IMR-90 (cell line): ENCODE measurements at regions not wholly inside any gene's neighbourhood (a gene's known extent, or its start where the extent isn't known, plus 50 kb on each side); places are given as distances from the start of the nearest gene placed in this dataset.

Source experiments
- ATAC-seq: fragments of 200-7000 bp; cut with Tn5 transposase; 2 replicates; pipeline ENCODE4 v1.9.1; 2020; ENCODE audit warnings: low read depth, mild to moderate bottlenecking, moderate library complexity
- BruUV-seq: library from RNA; stranded (reverse); fragments of 400-500 nt; replicated peaks from 2 replicates; lab custom pipeline; 2021; lab: Mats Ljungman, UMichigan
- CTCF ChIA-PET: fragments of 300-600 bp; formaldehyde crosslinking; extraction: SDS; loops from one replicate; lab custom pipeline; 2021; ENCODE audit warnings: antibody characterized with exemption; lab: Yijun Ruan, JAX
- POLR2A ChIA-PET: fragments of 300-600 bp; sonication (Branson Sonifier 250); formaldehyde crosslinking; loops from one replicate; lab custom pipeline; 2022; ENCODE audit warnings: antibody characterized with exemption; ENCODE audit not compliant: unreplicated experiment; lab: Charles Lee
- DNase-seq: peaks from one replicate; pipeline ENCODE4 v3.0.0; 2013
- H2AFZ ChIP-seq: replicated peaks from 2 replicates; pipeline ENCODE3; 2013; ENCODE audit warnings: low read length, mild to moderate bottlenecking; ENCODE audit not compliant: poor library complexity
- H2AK5ac ChIP-seq: 2 replicates; pipeline ENCODE4 v1.6.1; 2013; ENCODE audit warnings: low read depth, low read length, inconsistent platforms
- H2AK9ac ChIP-seq: replicated peaks from 2 replicates; pipeline ENCODE3; 2013; ENCODE audit warnings: mild to moderate bottlenecking, low read depth, low read length, moderate library complexity; ENCODE audit not compliant: poor library complexity
- H2BK120ac ChIP-seq: 2 replicates; pipeline ENCODE4 v1.6.1; 2013; ENCODE audit warnings: low read depth, low read length, inconsistent platforms
- H2BK15ac ChIP-seq: 3 replicates; pipeline ENCODE4 v1.6.1; 2013; ENCODE audit warnings: low read depth, low read length, inconsistent platforms
- H2BK20ac ChIP-seq: 2 replicates; pipeline ENCODE4 v1.6.1; 2013; ENCODE audit warnings: low read depth, mild to moderate bottlenecking, inconsistent platforms, low read length, moderate library complexity
- H2BK5ac ChIP-seq: 2 replicates; pipeline ENCODE4 v1.6.1; 2013; ENCODE audit warnings: mild to moderate bottlenecking, low read depth, low read length, inconsistent platforms; ENCODE audit not compliant: poor library complexity, severe bottlenecking
- H3K14ac ChIP-seq: replicated peaks from 2 replicates; pipeline ENCODE4 v1.6.1; 2013; ENCODE audit warnings: low read depth, low read length, inconsistent platforms
- H3K18ac ChIP-seq: 2 replicates; pipeline ENCODE4 v1.6.1; 2013; ENCODE audit warnings: low read depth, low read length, control low read depth
- H3K23ac ChIP-seq: 2 replicates; pipeline ENCODE4 v1.6.1; 2013; ENCODE audit warnings: low read depth, low read length, inconsistent platforms
- H3K27ac ChIP-seq: 2 replicates; pipeline ENCODE4 v1.5.1; 2013; ENCODE audit warnings: mild to moderate bottlenecking, control low read depth, low read length; ENCODE audit not compliant: insufficient read depth
- H3K27me3 ChIP-seq: 2 replicates; pipeline ENCODE4 v1.6.1; 2013; ENCODE audit warnings: low read length; ENCODE audit not compliant: control insufficient read depth, insufficient read depth
- H3K36me3 ChIP-seq: 2 replicates; pipeline ENCODE4 v1.6.1; 2013; ENCODE audit warnings: low read length, mixed read lengths; ENCODE audit not compliant: control insufficient read depth, insufficient read depth
- H3K4ac ChIP-seq: 2 replicates; pipeline ENCODE4 v1.6.1; 2013; ENCODE audit warnings: low read depth, low read length, inconsistent platforms
- H3K4me1 ChIP-seq: 2 replicates; pipeline ENCODE4 v1.6.1; 2013; ENCODE audit warnings: low read length, mixed read lengths; ENCODE audit not compliant: control insufficient read depth, insufficient read depth
- H3K4me2 ChIP-seq: 2 replicates; pipeline ENCODE4 v1.6.1; 2013; ENCODE audit warnings: low read depth, mild to moderate bottlenecking, control low read depth, low read length, moderate library complexity
- H3K4me3 ChIP-seq: 2 replicates; pipeline ENCODE4 v1.5.1; 2013; ENCODE audit warnings: low read depth, mild to moderate bottlenecking, control low read depth, low read length, moderate library complexity; ENCODE audit not compliant: insufficient read depth
- H3K56ac ChIP-seq: 2 replicates; pipeline ENCODE4 v1.6.1; 2013; ENCODE audit warnings: low read length, inconsistent platforms; ENCODE audit not compliant: insufficient read depth; ENCODE audit errors: extremely low read depth
- H3K79me1 ChIP-seq, 2 experiments: 2 replicates each; pipeline ENCODE4 v1.6.1; 2013; ENCODE audit warnings: low read length in 2 of 2, inconsistent platforms in 1 of 2, low read depth in 1 of 2
- H3K9ac ChIP-seq: 2 replicates; pipeline ENCODE4 v1.6.1; 2013; ENCODE audit warnings: low read depth, low read length, control low read depth
- H3K9me1 ChIP-seq: 2 replicates; pipeline ENCODE4 v1.6.1; 2013; ENCODE audit warnings: low read length, inconsistent platforms; ENCODE audit not compliant: insufficient read depth
- H3K9me3 ChIP-seq: 2 replicates; pipeline ENCODE4 v1.6.1; 2013; ENCODE audit warnings: low read length; ENCODE audit not compliant: control insufficient read depth, insufficient read depth
- H4K20me1 ChIP-seq: 2 replicates; pipeline ENCODE4 v1.6.1; 2013; ENCODE audit warnings: low read length, inconsistent platforms; ENCODE audit not compliant: insufficient read depth
- H4K5ac ChIP-seq: 2 replicates; pipeline ENCODE4 v1.6.1; 2013; ENCODE audit warnings: mild to moderate bottlenecking, low read depth, low read length, control low read depth
- H4K8ac ChIP-seq, 2 experiments: 2 replicates each; pipeline ENCODE4 v1.6.1; 2013; ENCODE audit warnings: low read depth in 2 of 2, low read length in 2 of 2, control low read depth in 1 of 2, inconsistent platforms in 1 of 2
- H4K91ac ChIP-seq: 2 replicates; pipeline ENCODE4 v1.6.1; 2013; ENCODE audit warnings: low read depth, low read length, inconsistent platforms; ENCODE audit not compliant: insufficient read depth
- BHLHE40 ChIP-seq: fragments of 150-350 bp; IDR thresholded peaks from 2 replicates; pipeline ENCODE4 v1.6.1; 2016; ENCODE audit warnings: mild to moderate bottlenecking, low read depth, low read length
- CEBPB ChIP-seq: IDR thresholded peaks from 2 replicates; pipeline ENCODE4 v1.6.1; 2012; ENCODE audit warnings: low read depth, low read length, improper control_type of control experiment
- CHD1 ChIP-seq: IDR thresholded peaks from 2 replicates; pipeline ENCODE4 v1.6.1; 2012; ENCODE audit warnings: low read depth, low read length, improper control_type of control experiment
- FOS ChIP-seq: fragments of 150-350 bp; IDR thresholded peaks from 2 replicates; pipeline ENCODE4 v1.6.1; 2016; ENCODE audit warnings: low read depth, low read length
- MAFK ChIP-seq: IDR thresholded peaks from 2 replicates; pipeline ENCODE4 v1.6.1; 2012; ENCODE audit warnings: low read depth, low read length, improper control_type of control experiment
- MAZ ChIP-seq: IDR thresholded peaks from 2 replicates; pipeline ENCODE4 v1.6.1; 2012; ENCODE audit warnings: low read depth, mild to moderate bottlenecking, low read length, improper control_type of control experiment, moderate library complexity, borderline replicate concordance
- MXI1 ChIP-seq: IDR thresholded peaks from 2 replicates; pipeline ENCODE4 v1.6.1; 2012; ENCODE audit warnings: low read depth, mild to moderate bottlenecking, low read length, moderate library complexity, borderline replicate concordance
- POLR2A ChIP-seq: IDR thresholded peaks from 2 replicates; pipeline ENCODE4 v1.6.1; 2012; ENCODE audit warnings: mild to moderate bottlenecking, low read depth, low read length
- RAD21 ChIP-seq: IDR thresholded peaks from 2 replicates; pipeline ENCODE4 v1.6.1; 2012; ENCODE audit warnings: low read length, improper control_type of control experiment
- RCOR1 ChIP-seq: IDR thresholded peaks from 2 replicates; pipeline ENCODE4 v1.6.1; 2012; ENCODE audit warnings: mild to moderate bottlenecking, low read length, improper control_type of control experiment; ENCODE audit not compliant: insufficient replicate concordance
- SMC3 ChIP-seq: fragments of 150-350 bp; IDR thresholded peaks from 2 replicates; pipeline ENCODE4 v1.6.1; 2016; ENCODE audit warnings: low read depth, mild to moderate bottlenecking, antibody characterized with exemption, low read length, moderate library complexity
- WGBS, 2 experiments: methylation state at CpG; one replicate each; pipeline versions ENCODE4 v1.1.5 to v1.1.7; 2013; ENCODE audit warnings: missing lambda C conversion rate in 2 of 2; ENCODE audit not compliant: insufficient read length in 1 of 2; ENCODE audit errors: extremely low coverage in 2 of 2; 5-methylcytosine and 5-hydroxymethylcytosine counted together
- dilution Hi-C: fragments of 300-500 bp; cut with HindIII; formaldehyde crosslinking; loops from one replicate; pipeline ENCODE4 v1.14.3; 2018; ENCODE audit warnings: low sequenced_read_pairs; ENCODE audit not compliant: unreplicated experiment
- in situ Hi-C: fragments of 300-500 bp; cut with MboI; formaldehyde crosslinking; loops from 3 replicates; pipeline ENCODE4 v1.14.3; 2019; ENCODE audit warnings: low sequenced_read_pairs, inconsistent platforms, mixed read lengths
- intact Hi-C: fragments of 100-400 bp; cut with micrococcal nuclease; formaldehyde crosslinking; loops from 2 replicates; pipeline ENCODE4 v1.10.0; 2022
- TF ChIP-seq, protein P1 (sequence below): conservative IDR thresholded peaks from 2 replicates; pipeline ENCODE4 v1.5.1; 2012; ENCODE audit warnings: mild to moderate bottlenecking, low read depth, low read length, improper control_type of control experiment
- TF ChIP-seq, protein P2 (sequence below): fragments of 150-350 bp; IDR thresholded peaks from 2 replicates; pipeline ENCODE4 v1.6.1; 2016; ENCODE audit warnings: low read depth, mild to moderate bottlenecking, low read length, moderate library complexity, borderline replicate concordance

DNA sequence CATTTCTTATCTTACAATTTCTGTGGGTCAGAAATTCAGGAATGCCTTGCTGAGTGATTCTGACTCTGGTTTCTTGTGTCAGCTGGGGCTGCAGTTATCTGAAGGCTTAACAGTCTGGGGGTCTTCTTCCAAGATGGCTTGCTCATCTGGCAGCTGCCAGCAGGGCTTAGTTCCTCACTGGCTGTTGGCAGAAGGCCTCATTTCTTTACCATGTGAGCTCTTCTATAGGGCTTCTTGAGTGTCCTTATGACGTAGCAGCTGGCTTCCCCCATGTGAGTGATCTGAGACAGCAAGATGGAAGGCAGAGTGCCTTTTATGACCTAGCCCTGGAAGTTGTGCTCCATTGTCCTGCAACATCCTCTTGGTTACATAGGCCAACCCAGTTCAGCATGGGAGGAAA is 82.0 kb upstream of the PDZRN3 start:
- no peak for ATAC-seq
- no peak overlapping the region for H4K91ac ChIP-seq
- in situ Hi-C loops: no loop called here
- H3K79me1 ChIP-seq: no peaks in the 10 kb centered on the region
- peak overlapping the region; percentile 72 for H2AK5ac ChIP-seq
- no peak overlapping the region for H3K56ac ChIP-seq
- H2BK5ac ChIP-seq: no peak overlapping the region
- H3K23ac ChIP-seq: no peak overlapping the region
- H3K14ac ChIP-seq: no peak overlapping the region
- CTCF ChIA-PET: no interaction called here
- DNase-seq: no peak
- H3K4me2 ChIP-seq: no peak overlapping the region
- WGBS, 2 experiments: no CpG with 5 or more reads among the region's 1 CpG
- H2AK9ac ChIP-seq: no peak overlapping the region
- H3K4me3 ChIP-seq: no peak overlapping the region
- no peaks in the 10 kb centered on the region; the same call in 1 of the 2 replicates for H3K9me1 ChIP-seq
- peaks cover 2% of the 10 kb centered on the region for H3K4me1 ChIP-seq
- intact Hi-C loops: no loop called here
- no peak overlapping the region for H3K18ac ChIP-seq
- H3K9me3 ChIP-seq: no peaks in the 10 kb centered on the region
- H3K27me3 ChIP-seq: no peaks in the 10 kb centered on the region
- H4K5ac ChIP-seq: no peak overlapping the region
- TF ChIP-seq RCOR1: no peak
- TF ChIP-seq CEBPB: no peak
- no peak for TF ChIP-seq CHD1
- no peak for TF ChIP-seq MAZ
- no peak for TF ChIP-seq MAFK
- no peak for TF ChIP-seq MXI1
- TF ChIP-seq, protein P1, sequence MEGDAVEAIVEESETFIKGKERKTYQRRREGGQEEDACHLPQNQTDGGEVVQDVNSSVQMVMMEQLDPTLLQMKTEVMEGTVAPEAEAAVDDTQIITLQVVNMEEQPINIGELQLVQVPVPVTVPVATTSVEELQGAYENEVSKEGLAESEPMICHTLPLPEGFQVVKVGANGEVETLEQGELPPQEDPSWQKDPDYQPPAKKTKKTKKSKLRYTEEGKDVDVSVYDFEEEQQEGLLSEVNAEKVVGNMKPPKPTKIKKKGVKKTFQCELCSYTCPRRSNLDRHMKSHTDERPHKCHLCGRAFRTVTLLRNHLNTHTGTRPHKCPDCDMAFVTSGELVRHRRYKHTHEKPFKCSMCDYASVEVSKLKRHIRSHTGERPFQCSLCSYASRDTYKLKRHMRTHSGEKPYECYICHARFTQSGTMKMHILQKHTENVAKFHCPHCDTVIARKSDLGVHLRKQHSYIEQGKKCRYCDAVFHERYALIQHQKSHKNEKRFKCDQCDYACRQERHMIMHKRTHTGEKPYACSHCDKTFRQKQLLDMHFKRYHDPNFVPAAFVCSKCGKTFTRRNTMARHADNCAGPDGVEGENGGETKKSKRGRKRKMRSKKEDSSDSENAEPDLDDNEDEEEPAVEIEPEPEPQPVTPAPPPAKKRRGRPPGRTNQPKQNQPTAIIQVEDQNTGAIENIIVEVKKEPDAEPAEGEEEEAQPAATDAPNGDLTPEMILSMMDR: no peak
- no peak for TF ChIP-seq POLR2A
- no peak for TF ChIP-seq SMC3
- TF ChIP-seq BHLHE40: no peak
- TF ChIP-seq, protein P2, sequence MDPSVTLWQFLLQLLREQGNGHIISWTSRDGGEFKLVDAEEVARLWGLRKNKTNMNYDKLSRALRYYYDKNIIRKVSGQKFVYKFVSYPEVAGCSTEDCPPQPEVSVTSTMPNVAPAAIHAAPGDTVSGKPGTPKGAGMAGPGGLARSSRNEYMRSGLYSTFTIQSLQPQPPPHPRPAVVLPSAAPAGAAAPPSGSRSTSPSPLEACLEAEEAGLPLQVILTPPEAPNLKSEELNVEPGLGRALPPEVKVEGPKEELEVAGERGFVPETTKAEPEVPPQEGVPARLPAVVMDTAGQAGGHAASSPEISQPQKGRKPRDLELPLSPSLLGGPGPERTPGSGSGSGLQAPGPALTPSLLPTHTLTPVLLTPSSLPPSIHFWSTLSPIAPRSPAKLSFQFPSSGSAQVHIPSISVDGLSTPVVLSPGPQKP: no peak
- no peak for TF ChIP-seq FOS
- no peak for TF ChIP-seq RAD21
- H3K36me3 ChIP-seq: no peaks in the 10 kb centered on the region
- H3K4ac ChIP-seq: 0 out of 2 replicates have a peak overlapping the region, but pooled peaks have one; percentile 0
- H2BK20ac ChIP-seq: no peak overlapping the region
- no peak overlapping the region for H2AFZ ChIP-seq
- no TSS peak for BruUV-seq
- no peak overlapping the region for H4K8ac ChIP-seq
- no peaks in the 10 kb centered on the region for H4K20me1 ChIP-seq
- dilution Hi-C loops: no loop called here
- H3K27ac ChIP-seq: peak overlapping the region; percentile 37; the same call in 1 of the 2 replicates
- POLR2A ChIA-PET: no interaction called here
- no peak overlapping the region; the same call in 1 of the 2 replicates for H2BK120ac ChIP-seq
- 0 out of 3 replicates have a peak overlapping the region, but pooled peaks have one; percentile 9 for H2BK15ac ChIP-seq
- no peak overlapping the region for H3K9ac ChIP-seq
